PC-3 (cell line): ENCODE measurements at regions not wholly inside any gene's neighbourhood (a gene's known extent, or its start where the extent isn't known, plus 50 kb on each side); places are given as distances from the start of the nearest gene placed in this dataset.

Experiments
- CTCF ChIP-seq: fragments of 300-600 bp; sonication (generic); conservative IDR thresholded peaks from 2 replicates; pipeline ENCODE4 v1.5.1; 2017; ENCODE audit warnings: antibody characterized with exemption, low read depth, mild to moderate bottlenecking, low read length
- EZH2 ChIP-seq: fragments of 300-600 bp; sonication (generic); IDR thresholded peaks from one replicate; pipeline ENCODE4 v1.6.1; 2017; ENCODE audit warnings: antibody characterized with exemption, mild to moderate bottlenecking, low read length; ENCODE audit not compliant: unreplicated experiment
- EZH2phosphoT487 ChIP-seq: fragments of 300-600 bp; sonication (generic); IDR thresholded peaks from 2 replicates; pipeline ENCODE4 v1.6.1; 2018; ENCODE audit warnings: mild to moderate bottlenecking, antibody characterized with exemption, low read length, borderline replicate concordance

GRCh38 chr7:131011432-131011742, 277.4 kb upstream of the KLF14 start:
- no peak for TF ChIP-seq CTCF
- no peak for TF ChIP-seq EZH2phosphoT487
- no peak for TF ChIP-seq EZH2
